ENCODE measurements at regions not wholly inside any gene's neighbourhood (a gene's known extent, or its start where the extent isn't known, plus 50 kb on each side); places are given as distances from the start of the nearest gene placed in this dataset.

- DNase-seq, result no peak
Measured at GRCh38 chr20:43306837-43307236, 117.1 kb upstream of the PTPRT start.

- DNase-seq, result no peak
Measured at GRCh38 chr20:43305749-43306148, 116.0 kb upstream of the PTPRT start.

GRCh38 chr20:43304598-43304997 lies 114.9 kb upstream of the PTPRT start:
- no peak for DNase-seq

GRCh38 chr20:43302936-43303335 lies 113.2 kb upstream of the PTPRT start:
- DNase-seq, result no peak

GRCh38 chr20:43300901-43301300 lies 111.2 kb upstream of the PTPRT start:
- DNase-seq, result no peak

- no peak for DNase-seq
Measured at GRCh38 chr20:43295781-43296180, 106.1 kb upstream of the PTPRT start.

- no peak for DNase-seq
Measured at GRCh38 chr20:43295263-43295662, 105.6 kb upstream of the PTPRT start.

GRCh38 chr20:43294031-43294430 lies 104.3 kb upstream of the PTPRT start:
- no peak for DNase-seq

GRCh38 chr20:43293068-43293786 lies 103.5 kb upstream of the PTPRT start:
- no peak for DNase-seq

- DNase-seq, result no peak
Measured at GRCh38 chr20:43292222-43292621, 102.5 kb upstream of the PTPRT start.

- DNase-seq, result no peak
Measured at GRCh38 chr20:43287637-43288036, 97.9 kb upstream of the PTPRT start.

GRCh38 chr20:43285170-43285569 lies 95.5 kb upstream of the PTPRT start:
- DNase-seq, result no peak

GRCh38 chr20:43284486-43284885 lies 94.8 kb upstream of the PTPRT start:
- DNase-seq, result no peak

- no peak for DNase-seq
Measured at GRCh38 chr20:43283126-43283525, 93.4 kb upstream of the PTPRT start.

- no peak for DNase-seq
Measured at GRCh38 chr20:43271980-43272379, 82.3 kb upstream of the PTPRT start.

GRCh38 chr20:43265449-43265848 lies 75.7 kb upstream of the PTPRT start:
- DNase-seq, result no peak

- DNase-seq, result no peak
Measured at GRCh38 chr20:43263226-43263625, 73.5 kb upstream of the PTPRT start.

- no peak for DNase-seq
Measured at GRCh38 chr20:43262341-43262740, 72.6 kb upstream of the PTPRT start.

- no peak for DNase-seq
Measured at GRCh38 chr20:43255877-43256276, 66.2 kb upstream of the PTPRT start.

GRCh38 chr20:43252761-43253160 lies 63.1 kb upstream of the PTPRT start:
- no peak for DNase-seq

- DNase-seq, result no peak
Measured at GRCh38 chr20:43248341-43248740, 58.6 kb upstream of the PTPRT start.

- DNase-seq, result no peak
Measured at GRCh38 chr20:43247361-43247760, 57.7 kb upstream of the PTPRT start.

- no peak for DNase-seq
Measured at GRCh38 chr20:43244647-43245046, 54.9 kb upstream of the PTPRT start.

- DNase-seq, result peak; percentile 5
Measured at GRCh38 chr20:43243672-43244269, 54.1 kb upstream of the PTPRT start.

Measured in left kidney (tissue), 1 donor.